GM19438 (cell line): ENCODE measurements at regions not wholly inside any gene's neighbourhood (a gene's known extent, or its start where the extent isn't known, plus 50 kb on each side); places are given as distances from the start of the nearest gene placed in this dataset.
"Not testable (repeated sequence)": the region's sequence is repeated elsewhere in the genome, so short reads cannot be mapped to it uniquely, and the experiment has no call there.

ENCODE experiments used
- ATAC-seq: cut with Tn5 transposase; IDR thresholded peaks from one replicate; pipeline ENCODE4 v1.9.1; 2021; ENCODE audit warnings: low read depth; ENCODE audit not compliant: unreplicated experiment

- ATAC-seq = no peak
Observed at GRCh38 chrX:45632506-45632905, 431.8 kb upstream of the DIPK2B start.

GRCh38 chrX:45630078-45630477 lies 429.4 kb upstream of the DIPK2B start:
- no peak for ATAC-seq

- ATAC-seq = no peak
Observed at GRCh38 chrX:45628041-45628440, 427.4 kb upstream of the DIPK2B start.

GRCh38 chrX:45623266-45623665 lies 422.6 kb upstream of the DIPK2B start:
- no peak for ATAC-seq

- no peak for ATAC-seq
Observed at GRCh38 chrX:45622538-45622937, 421.9 kb upstream of the DIPK2B start.

GRCh38 chrX:45622042-45622423 lies 421.4 kb upstream of the DIPK2B start:
- no peak for ATAC-seq

- ATAC-seq = no peak
Observed at GRCh38 chrX:45621376-45622041, 420.8 kb upstream of the DIPK2B start.

GRCh38 chrX:45619290-45619689 lies 418.6 kb upstream of the DIPK2B start:
- ATAC-seq = no peak

GRCh38 chrX:45615591-45615990 lies 414.9 kb upstream of the DIPK2B start:
- not testable (repeated sequence) for ATAC-seq

- no peak for ATAC-seq
Observed at GRCh38 chrX:45614853-45615252, 414.2 kb upstream of the DIPK2B start.

- no peak for ATAC-seq
Observed at GRCh38 chrX:45602151-45602550, 401.5 kb upstream of the DIPK2B start.

- no peak for ATAC-seq
Observed at GRCh38 chrX:45601052-45601451, 400.4 kb upstream of the DIPK2B start.

- no peak for ATAC-seq
Observed at GRCh38 chrX:45598861-45599260, 398.2 kb upstream of the DIPK2B start.

- no peak for ATAC-seq
Observed at GRCh38 chrX:45596188-45596808, 395.6 kb upstream of the DIPK2B start.

- no peak for ATAC-seq
Observed at GRCh38 chrX:45592101-45592500, 391.4 kb upstream of the DIPK2B start.

- no peak for ATAC-seq
Observed at GRCh38 chrX:45591650-45592049, 391.0 kb upstream of the DIPK2B start.

GRCh38 chrX:45584717-45585116 lies 384.0 kb upstream of the DIPK2B start:
- no peak for ATAC-seq

- ATAC-seq = no peak
Observed at GRCh38 chrX:45577361-45577760, 376.7 kb upstream of the DIPK2B start.

GRCh38 chrX:45571453-45571852 lies 370.8 kb upstream of the DIPK2B start:
- ATAC-seq = no peak

- no peak for ATAC-seq
Observed at GRCh38 chrX:45566456-45566855, 365.8 kb upstream of the DIPK2B start.

GRCh38 chrX:45557387-45557786 lies 356.7 kb upstream of the DIPK2B start:
- no peak for ATAC-seq

GRCh38 chrX:45554736-45555135 lies 354.1 kb upstream of the DIPK2B start:
- ATAC-seq = no peak

- ATAC-seq = no peak
Observed at GRCh38 chrX:45553417-45553816, 352.7 kb upstream of the DIPK2B start.
